SW480 (cell line): ENCODE measurements at regions not wholly inside any gene's neighbourhood (a gene's known extent, or its start where the extent isn't known, plus 50 kb on each side); places are given as distances from the start of the nearest gene placed in this dataset.

ENCODE experiments used
- DNase-seq: peaks from one replicate; pipeline ENCODE4 v3.0.0-alpha.2; 2016; ENCODE audit warnings: low spot score

DNA sequence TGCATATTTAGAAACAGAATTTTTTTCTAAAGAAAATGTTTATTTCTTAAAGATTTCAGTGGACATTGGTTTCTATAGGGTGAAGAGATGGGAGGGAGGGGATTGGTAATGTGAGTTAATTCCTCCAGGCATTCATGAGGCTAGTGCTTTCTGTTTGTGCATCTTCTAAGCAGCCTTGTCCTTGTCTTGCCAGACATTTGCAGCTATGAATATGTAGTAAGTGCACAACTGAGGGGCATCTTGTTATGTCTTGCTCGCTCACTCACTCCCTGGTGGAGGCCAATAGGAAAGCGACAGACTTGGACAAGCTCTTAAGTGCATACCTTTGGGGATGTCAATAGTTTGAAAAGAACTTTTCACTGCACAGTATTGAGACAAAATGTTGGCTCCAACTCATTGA is 92.5 kb upstream of the ATP10A start:
- DNase-seq, result no peak

GRCh38 chr15:25954398-25954797 is 91.3 kb upstream of the ATP10A start:
- no peak for DNase-seq

- no peak for DNase-seq
These were observed 86.9 kb upstream of the ATP10A start for GRCh38 chr15:25950014-25950413.

- DNase-seq, result peak; percentile 40
These were observed 84.5 kb upstream of the ATP10A start for GRCh38 chr15:25947323-25948314.

DNA sequence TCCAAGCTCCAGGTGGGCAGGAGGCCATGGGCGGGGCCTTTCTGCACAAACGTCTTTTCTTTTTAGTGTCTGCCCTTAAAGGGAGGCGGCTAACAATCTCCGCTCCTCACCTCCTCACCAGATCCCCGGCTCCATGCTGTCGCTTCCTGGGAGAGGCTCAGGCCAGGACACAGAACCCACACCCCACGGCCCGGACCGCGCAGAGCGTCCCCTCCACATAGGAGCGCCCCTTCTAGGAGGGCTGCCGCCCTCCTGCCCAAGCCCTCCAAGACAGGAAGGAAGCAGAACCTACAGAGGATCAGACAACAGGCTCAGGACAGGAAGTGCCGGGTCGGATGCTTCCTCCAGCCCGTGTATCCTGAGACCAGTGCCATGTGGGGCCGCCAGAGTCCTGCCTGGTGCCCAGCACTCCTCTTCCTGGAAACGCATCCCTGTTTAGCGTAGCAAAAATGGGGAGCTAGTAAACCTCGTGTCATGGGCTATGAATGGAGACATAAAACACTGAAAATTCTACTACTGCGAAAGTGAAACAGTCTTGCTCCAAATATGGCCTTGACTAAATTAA is 83.2 kb upstream of the ATP10A start:
- DNase-seq, result no peak

GRCh38 chr15:25944386-25944785 is 81.3 kb upstream of the ATP10A start:
- no peak for DNase-seq

DNA sequence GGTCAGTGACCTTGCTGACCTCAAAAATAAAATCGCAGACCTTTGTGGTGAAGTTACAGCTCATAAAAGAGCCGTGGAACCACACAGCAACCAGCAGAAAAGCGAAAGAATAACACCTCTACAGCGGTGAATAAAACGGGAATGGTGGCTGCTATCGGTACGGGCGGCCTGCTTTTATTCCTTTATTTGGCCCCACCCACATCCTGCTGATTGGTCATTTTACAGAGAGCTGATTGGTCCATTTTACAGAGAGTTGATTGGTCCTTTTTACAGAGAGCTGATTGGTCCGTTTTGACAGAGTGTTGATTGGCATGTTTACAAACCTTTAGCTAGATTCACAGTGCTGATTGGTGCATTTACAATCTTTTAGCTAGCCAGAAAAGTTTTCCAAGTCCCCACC is 80.7 kb upstream of the ATP10A start:
- no peak for DNase-seq

GRCh38 chr15:25939122-25939521 is 76.0 kb upstream of the ATP10A start:
- DNase-seq, result no peak

GRCh38 chr15:25937796-25938195 is 74.7 kb upstream of the ATP10A start:
- DNase-seq, result no peak

DNA sequence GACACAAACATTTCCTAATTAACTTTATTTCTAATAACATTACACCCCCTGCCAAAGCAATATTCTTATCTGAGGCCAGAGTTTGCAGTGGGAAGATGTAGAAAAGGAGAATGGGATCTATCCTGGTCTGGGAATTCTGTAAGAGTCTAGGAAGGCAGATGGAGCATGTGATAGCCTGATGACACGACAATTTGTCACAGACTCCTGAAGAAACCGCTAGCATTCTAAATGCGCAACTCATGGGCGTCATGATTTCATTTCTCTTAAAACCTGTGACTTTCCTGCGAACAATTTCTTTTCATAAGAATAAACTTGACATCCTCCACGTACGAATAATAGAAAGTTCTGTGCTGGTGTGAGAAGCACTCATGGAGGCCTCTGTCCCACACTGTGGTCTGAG is 72.9 kb upstream of the ATP10A start:
- no peak for DNase-seq

- DNase-seq, result peak; percentile 67
These were observed 70.5 kb upstream of the ATP10A start for GRCh38 chr15:25933456-25934158.

DNA sequence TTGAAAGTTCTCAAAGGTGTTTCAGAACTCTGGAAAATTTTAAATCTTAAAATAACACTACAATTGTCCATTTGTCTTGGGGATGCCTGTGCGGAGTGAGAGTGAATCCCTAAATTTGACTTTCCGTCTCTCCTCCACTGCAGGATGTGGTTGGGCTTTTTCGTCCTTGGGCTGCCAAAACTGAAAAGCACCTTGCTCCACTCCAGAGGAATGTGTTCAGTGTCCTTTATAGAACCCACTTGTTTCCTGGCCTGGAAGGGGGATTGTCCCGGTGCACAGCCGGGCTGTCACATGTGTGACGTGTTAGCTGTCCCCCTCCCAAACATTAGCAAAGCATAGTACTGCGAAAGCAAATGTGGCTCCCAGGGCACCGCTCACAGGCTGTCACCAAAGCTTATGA is 69.6 kb upstream of the ATP10A start:
- DNase-seq, result no peak

DNA sequence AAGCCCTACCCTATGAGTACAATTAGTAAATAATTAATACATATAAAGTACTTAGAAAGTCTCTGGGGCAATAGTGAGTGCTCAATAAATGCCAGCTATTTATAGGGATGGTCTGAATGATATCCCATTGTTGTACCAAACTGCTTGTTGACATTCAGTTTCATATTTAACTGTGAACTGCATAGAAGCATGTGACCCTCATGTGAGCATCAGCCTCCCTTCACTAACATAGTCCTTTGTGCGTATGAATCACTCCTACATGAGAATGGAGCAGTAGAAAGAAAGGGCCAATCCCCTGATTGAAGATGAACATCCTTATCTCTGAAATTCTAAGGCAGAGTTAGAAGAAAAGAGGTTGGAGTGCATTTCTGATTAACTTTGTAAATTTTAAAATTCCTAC is 68.7 kb upstream of the ATP10A start:
- DNase-seq, result no peak

DNA sequence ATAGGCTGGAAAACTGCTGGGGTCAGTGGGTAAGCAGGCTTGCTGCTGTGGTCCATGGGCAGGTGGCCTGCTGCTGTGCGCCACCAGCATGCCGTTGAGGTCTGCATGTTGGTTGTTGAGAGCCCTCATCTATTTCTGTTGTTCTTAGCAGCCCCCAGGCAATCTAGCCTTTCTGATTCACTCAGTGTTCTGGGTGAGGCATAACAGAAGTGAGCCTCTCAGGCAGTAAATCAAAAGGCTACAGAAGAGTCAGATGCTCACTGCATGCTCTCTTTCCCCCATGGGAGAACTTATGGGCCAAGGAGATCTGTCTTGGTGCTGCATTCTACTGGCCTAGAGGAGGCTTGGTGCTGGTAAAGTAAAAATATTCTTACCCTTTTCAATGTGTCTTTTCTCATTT is 67.8 kb upstream of the ATP10A start:
- no peak for DNase-seq
